GM19351 (cell line): ENCODE measurements at regions not wholly inside any gene's neighbourhood (a gene's known extent, or its start where the extent isn't known, plus 50 kb on each side); places are given as distances from the start of the nearest gene placed in this dataset.
A peak's percentile ranks its signal among the peaks of the same experiment; 100 is the strongest.
"Not testable (repeated sequence)": the region's sequence is repeated elsewhere in the genome, so short reads cannot be mapped to it uniquely, and the experiment has no call there.

Experiments
- ATAC-seq: cut with Tn5 transposase; IDR thresholded peaks from one replicate; pipeline ENCODE4 v1.9.1; 2021; ENCODE audit warnings: mild to moderate bottlenecking, moderate library complexity; ENCODE audit not compliant: unreplicated experiment

DNA sequence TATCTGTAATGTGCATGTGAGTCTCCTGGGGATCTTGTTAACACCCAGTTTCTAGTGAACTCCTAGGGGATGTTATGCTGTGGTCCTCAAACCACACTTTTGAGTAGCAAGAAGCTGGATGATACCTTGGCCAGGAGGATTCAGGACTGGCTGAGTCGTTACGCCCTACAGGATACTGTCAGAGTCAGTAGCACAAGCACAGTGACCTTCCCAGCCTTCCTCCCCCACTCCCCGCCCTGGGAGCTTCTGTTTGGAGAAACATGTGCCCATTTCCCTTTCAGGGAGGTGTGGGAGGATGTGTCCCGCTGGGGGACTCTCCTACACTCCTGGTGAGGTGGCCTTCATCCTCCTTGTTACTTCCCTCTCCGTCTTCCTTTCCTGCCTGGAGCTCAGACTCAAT is 76.4 kb upstream of the TRPM1 start:
- ATAC-seq, result no peak

DNA sequence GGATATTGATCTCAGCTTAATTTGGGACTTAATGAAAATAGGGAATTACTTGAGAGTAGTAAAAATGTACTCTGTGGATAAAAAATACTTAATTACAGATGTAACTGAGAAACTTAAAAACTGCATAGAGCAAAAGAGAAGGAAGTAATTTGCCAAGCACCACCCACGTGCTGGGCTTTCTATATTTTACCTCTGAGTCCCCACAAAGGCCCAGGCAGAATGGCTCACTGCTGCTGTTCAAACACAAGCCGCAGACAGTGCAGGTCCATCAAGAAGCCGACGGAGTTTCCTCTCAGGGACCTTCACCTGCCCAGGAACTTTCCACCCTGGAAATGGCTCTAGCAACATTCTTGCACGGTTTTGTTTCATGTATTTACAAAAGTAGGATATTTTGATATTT is 77.2 kb upstream of the TRPM1 start:
- ATAC-seq, result no peak

DNA sequence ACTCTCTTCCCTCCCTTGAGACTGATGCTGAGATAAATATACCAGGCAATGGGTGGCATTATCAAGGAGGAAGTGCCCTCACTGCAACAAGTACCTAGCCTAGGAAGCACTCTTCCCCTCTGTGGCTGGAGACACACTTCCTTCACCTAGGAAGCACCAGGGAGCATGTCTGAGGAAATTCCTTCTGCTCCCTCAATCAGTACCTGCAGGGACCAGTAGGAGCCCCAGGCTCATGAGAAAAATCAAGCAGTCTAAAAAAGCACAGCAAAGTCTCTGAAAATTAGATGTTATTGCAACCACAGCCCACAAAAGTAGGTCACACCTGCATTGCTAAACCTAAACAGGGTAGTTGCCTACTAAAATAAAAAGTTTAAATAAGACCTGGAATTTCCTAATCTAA is 78.2 kb upstream of the TRPM1 start:
- ATAC-seq, result no peak

DNA sequence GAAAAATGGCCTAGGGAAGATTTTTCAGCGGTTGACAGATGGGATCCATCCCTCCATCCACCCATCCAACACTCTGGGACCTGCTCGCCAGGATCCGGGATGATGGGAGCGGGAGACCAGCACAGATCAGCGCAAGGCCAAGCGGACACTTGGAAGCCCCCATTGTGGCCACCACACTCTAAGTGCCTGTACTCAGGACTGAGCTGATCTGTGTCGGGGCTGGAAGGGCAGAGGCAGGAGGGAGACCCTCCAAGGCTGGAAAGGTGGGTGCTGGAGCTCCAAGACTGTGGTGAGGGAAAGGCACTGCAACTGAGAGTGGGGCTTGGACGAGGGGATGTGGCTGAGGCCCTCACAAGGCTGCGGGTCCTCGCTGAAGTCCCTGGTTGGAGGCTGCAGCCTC is 91.8 kb upstream of the TRPM1 start:
- no peak for ATAC-seq

DNA sequence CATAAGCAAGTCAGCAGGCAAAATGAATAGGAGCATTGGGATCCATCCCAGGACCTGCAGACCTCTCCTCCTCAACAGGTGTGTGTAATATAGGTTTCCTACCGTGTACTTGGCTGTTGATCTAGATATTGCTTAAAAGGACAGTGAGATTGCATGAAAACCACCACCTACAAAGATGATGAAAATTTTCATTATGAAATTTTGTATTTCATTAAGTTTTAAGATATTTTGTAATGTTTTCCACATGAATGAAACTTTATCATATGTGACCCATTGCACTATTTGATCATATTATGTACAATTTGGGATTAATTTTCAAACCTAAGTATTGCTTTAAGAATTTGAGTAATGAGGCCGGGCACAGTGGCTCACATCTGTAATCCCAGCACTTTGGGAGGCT is 94.3 kb upstream of the TRPM1 start:
- no peak for ATAC-seq

DNA sequence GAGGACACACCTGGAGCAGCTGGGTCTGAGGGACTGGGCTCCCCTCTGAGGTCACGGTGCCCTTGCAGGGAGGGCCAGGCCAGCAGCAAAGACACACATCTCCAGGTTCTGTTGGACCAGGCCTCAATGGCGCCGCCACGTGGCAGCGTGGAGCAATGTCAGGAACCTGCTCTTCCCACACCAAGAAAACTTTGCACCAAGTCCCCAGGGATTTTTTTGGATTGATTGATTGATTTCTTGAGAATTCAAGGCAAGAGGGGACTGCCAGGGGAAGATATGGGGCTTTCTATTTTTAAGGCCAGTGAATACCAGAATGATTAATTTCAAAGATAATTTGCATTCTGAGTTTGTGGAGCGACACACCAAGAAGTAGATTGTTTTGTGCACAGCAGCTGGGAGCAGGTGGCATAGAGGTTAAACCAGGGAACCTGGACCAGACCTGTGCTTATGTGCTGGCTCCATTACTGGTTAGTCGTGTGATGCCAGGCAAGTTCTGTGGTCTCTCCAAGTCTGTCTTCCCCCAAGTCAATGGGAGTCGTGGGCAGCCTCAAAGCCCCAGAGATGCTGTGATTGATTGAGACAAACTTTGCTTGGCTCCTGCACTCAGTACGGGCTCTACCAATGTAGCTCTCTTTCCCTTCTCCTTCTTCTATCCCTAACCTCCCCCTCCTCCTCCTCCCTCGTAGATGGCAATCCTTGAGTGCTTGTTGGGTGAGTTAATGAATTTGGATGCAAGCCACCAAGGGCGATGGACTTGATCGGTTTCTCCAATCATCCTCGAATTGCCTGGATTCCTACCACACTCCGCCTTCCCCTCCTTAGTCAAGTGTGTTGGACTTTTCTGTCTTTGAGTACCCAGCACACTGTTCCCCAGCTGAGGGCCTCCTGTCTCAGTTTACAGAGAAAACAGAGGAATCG is 96.2 kb upstream of the TRPM1 start:
- ATAC-seq, result no peak

DNA sequence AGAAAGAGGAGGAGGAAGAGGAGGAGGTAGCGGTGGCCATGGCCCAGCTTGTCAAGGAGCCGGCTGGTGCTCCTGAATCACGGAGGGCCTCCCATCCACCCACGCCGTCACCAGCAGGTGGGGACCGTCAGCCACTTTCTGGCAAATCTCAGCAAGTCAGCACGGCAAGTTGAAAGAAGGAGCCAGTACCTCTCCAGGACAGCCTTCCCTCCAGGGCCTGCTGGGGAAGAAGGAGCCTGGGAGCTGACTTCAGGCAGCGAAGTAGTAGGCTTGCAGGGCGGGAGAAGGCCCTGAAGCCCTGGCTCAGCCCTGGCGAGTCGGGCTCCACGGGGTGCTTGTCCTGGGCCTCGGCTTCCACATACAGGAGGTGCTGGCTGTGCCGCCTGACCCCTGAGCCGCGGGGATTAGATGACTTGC is 99.2 kb upstream of the TRPM1 start:
- no peak for ATAC-seq

DNA sequence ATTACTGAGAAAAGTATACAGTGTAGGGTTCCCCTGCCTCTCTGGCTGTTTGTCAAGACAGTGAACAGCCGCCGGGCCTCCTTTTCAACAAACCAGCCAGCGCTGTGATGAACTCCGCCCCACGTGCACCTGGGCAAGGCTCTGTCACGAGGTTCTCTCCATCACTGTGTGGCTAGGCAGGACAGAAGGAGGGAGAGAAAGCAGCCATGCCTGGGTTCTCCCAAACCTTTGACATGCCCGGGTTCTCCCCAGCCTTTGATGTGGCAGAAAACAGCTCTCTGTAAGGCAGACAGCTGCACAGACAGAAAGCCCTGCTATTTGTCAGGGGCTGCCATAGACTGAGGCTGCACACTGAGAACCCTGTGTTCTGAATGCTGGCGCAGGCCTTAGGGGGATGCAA is 101.4 kb upstream of the TRPM1 start:
- no peak for ATAC-seq

DNA sequence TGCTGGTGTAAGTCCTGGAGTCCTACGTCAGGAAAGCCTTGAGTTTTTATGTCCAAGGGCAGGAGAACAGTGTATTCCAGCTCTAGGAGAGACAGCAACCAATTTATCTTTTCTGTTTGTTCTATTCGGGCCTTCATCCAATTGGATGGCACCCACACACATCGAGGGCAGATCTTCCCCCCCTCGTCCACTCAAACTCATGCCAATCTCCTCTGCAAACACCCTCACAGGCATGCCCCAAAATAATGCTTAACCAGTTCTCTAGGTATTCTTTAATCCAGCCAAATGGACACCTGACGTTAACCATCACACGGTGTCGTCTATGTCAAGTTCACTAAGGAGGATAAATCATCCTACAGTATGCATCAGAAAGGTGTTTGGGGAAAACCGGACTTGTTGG is 102.5 kb upstream of the TRPM1 start:
- ATAC-seq, result no peak

DNA sequence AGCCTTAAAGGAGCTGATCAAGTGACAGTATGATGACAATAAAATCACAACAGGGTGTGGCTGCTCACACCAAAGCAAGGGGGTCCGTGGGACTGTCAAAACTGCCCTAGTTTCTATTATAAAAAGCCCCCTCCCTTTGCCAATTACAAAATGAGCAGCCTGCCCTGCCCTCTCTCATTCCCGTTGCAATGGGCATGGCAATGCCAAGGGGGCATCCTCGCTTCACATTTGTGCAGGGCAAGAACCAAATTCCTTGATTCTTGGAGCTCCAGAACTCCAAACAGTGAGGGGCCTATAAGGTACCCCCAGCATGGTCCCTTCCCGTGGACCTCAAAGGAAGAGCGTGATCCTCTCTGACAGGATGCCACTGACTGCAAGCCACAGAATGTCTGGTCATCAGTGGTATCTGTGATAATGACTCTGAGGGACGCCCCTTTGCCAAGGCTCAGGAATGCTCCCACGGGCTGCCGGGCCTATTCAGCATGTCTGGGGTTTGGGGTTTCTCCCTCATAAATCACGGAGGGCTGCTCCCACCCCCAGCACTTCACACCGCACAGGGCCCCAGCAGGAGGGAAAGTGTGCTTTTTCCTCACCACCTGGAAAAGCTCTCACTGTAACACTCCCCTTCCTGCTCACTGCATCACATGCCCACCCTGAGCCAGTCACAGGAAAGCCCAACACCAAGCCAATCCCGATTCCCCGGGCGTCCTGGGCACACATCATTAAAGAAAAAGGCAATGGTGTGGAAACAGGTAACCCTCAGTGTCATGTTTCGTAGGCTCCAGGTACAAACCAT is 105.1 kb upstream of the TRPM1 start:
- ATAC-seq, result no peak

DNA sequence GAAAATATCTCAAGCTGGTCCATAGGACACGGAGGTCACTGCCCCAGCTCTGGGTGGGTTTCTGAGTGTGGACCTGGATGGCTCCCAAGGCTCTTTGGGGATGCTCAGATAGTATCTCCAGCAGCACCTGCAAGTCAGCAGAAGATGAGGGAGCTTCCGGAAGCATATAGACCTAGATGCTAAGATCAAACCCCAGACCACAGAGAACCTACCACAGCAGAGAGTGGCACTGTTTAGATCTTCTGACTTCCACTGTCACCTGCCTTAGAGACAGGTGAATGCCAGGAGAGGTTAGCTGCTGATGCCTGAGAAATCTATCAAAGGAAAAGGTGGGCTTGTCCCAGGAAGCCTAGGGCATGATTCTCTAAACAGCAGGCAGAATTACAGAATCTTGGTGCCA is 105.7 kb upstream of the TRPM1 start:
- no peak for ATAC-seq

DNA sequence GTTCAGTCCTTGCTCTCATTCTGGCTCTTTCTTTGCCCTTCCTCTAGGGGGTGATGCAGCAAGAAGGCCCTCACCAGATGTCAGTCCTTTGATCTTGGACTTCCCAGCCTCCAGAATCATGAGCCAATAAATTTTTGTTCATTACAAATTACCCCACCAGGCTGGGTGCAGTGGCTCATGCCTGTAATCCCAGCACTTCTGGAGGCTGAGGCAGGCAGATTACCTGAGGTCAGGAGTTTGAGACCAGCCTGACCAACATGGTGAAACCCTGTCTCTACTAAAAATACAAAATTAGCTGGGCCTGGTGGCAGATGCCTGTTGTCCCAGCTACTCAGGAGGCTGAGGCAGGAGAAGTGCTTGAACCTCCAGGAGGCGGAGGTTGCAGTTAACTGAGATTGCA is 106.3 kb upstream of the TRPM1 start:
- ATAC-seq, result not testable (repeated sequence)

DNA sequence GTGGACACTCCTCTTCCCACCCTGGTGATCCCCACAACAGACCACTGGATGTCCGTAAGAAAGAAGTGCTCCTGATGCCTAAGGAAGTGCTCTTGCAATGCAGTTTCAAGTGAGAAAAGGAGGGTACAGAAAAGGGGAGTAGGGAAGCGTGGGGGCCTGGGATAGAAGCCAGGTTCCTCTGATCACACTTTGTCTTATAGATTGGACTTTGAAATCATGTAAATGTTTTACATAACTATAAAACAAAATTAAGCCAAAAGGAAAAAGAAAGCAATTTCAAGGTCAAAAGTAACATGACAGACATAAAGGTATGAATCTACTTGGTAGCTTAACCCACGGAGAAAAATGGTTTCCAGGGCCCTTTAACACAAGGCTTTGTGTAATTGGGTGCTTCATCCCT is 107.3 kb upstream of the TRPM1 start:
- no peak for ATAC-seq

DNA sequence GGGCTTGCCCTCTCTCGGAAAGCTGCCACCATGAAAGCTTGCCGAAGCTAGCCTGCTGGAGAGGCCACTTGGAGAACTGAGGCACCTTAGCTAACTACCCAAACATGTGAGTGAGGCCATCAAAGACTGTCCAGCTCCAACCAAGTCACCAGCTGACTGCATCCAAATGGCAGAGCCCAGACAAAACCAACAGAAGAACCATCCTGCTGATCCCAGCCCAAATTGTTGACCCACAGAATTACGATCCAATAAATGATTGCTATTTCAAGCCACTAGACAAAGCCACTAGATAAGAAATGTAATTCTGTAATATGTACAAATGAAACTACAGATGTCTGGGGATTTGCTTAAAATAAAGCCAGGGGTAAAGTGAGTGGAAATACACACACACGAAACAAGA is 109.8 kb upstream of the TRPM1 start:
- ATAC-seq, result no peak

DNA sequence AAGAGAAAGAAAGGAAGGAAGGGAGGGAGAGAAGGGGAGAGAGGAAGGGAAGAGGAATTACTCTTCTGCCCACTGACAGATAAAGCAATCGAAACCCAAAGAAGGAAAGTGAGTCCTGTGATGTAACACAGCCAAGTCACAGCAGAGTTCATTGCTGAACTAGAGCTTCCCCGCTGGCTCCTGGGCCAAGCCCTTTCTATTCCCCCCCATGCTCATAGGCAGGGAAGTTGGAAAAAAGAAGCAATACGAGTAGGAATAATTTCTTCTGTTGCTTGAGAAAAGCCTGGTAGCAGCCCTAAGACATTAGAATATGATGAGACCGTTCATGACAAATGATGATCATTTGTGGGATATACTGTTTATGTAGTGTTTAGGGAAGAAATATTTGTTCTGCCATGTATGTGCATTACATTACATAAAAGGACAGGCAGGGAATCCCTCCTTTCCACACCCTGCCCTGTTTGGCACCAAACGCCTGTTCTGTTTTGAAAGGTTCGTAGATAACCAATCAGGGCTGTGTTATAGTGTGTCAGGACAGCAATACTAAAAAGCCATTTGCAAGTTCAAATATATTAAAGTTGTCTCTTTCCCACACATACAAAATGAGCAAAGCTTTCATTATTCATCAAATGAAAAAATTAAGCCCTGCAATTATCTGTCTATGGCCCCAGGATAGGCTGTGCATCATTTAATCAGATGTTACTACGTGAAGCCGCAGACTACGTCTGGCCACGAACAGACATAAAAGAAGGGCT is 111.0 kb upstream of the TRPM1 start:
- no peak for ATAC-seq

DNA sequence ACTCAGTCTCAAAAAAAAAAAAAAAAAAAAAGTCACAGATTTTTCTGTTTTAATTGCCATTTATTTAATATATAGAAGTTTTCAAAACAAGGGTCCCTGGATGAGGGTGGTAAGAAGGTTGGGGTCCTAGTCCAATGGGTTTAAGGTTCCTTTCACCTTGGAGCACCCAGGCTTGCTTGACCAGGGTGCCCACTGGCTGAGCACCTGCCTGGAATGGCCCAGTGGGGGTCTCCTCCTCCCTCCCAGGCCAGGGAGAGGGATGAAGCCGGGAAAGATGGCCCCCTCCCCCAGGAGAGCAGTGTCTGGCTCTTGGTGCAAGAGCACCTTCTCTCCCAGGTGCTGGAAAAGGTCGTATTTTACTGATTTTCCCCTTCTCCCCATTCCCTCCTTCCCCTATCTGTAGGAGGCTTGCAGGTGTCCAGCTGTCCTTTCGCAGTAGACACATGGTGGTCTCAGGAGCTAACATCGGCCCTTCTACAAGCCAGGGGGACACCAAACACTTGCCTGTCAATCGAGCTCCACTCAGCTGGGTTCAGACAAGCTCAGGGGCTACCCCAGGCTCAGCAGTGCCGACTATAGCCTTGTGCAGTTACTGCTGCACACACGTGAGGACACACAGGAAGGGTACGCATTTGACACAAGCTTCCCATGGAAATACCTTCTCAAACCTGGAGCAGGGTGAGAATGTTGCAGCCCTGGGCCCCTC is 112.3 kb upstream of the KLF13 start:
- ATAC-seq, result no peak

DNA sequence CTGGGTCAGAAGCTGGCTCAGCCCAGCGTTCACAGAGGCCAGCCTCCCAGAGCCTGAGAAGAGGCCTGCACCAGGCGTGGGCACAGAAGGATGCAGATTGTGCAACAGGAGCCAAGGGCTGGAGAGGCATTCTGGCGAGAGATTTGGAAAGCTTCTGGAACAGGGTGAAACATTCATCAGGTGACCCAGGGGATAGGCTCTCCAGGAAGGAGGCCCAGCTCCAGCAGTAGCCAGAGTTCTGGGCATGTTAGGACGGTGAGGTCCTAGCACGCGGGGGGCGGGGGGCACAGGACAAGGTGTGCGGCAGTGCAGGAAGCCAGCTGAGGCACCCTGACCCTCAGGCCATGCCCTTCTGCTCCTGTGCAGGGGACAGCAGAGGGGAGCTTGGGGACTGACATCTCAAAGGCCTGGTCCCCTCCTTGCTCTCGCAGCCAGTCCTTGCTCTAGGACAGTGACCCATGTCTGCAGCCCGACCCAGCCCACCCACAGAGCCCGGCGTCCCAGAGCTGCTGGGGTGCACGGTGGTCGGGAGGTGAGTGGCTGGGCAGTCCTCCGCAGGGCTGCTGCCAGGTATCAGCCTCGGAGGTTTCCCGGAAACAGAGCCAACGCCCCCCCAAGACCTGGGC is 111.7 kb upstream of the KLF13 start:
- no peak for ATAC-seq

DNA sequence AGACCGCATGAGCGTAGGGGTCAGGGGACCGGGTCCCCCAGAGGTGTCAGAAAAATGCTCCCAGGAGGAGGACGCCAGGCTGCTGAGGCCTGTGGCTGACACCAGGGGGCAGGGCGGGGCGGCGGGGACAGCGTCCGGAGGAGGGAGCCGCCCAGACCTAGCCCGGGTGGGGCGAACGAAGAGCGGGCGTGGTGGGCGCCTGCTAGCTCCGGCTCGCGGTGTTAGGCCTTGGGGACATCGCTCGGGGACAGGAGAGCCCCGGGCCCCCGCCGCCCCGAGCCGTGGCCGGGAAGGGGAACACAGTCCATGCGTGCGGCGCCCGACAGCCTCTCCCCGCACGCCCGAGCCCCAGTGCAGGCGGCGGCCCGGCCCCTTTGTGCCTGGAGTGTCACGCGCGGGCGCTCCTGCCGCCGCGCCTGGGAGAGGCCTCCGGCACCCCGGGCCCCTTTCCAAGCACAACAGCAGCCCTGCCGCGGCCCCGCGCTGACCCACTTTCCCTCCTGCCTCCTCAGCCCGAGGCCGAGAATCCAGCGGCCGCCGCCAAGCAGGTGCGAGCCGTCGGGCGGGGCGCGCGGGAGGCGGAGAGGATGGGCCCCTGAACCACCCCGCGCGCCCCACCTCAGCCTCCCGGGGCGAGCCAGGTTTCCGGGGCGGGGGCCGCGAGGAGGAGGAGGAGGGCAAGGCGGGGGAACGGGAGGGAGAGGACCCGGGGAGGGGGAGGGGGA is 111.0 kb upstream of the KLF13 start:
- ATAC-seq, result peak; percentile 77

DNA sequence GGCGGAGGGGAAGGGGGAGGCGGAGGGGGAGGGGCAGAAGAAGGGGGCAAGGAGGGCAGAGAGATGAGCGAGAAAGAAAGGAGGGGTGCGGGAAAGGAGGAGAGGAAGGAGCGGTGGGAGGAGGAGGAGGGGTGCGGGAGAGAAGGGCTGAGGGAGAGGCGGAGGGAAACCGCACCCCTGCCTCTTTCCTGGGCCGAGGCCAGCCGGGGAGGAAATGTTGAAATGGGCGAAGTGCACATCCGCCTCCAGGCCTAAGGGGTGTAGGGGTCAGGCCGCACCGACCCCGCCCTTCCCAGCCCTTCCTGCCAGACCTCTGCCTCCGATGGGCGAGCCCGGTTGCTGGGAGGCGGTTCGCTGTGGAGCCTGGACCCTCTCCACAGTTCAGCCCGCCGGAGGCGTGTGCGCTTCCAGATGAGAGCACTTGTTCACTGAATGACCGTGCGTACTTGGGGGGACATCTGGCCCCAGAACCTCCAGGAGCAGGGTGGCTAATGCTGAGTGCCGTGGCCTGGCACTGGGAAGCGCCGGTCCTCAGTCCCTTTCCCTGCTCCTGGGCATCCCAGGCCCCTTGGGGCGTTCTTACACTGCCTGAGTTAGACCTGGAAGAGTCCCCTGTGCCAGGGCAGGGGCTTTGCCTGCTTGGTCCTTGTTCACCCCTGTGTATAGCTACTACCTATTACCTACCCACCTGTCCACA is 110.3 kb upstream of the KLF13 start:
- ATAC-seq, result peak; percentile 34
